PFSK-1 (cell line): ENCODE measurements at regions not wholly inside any gene's neighbourhood (a gene's known extent, or its start where the extent isn't known, plus 50 kb on each side); places are given as distances from the start of the nearest gene placed in this dataset.

Experiments
- POLR2AphosphoS5 ChIP-seq: IDR thresholded peaks from 2 replicates; pipeline ENCODE4 v1.6.1; 2012; ENCODE audit warnings: low read depth, mild to moderate bottlenecking, control low read depth, low read length, moderate library complexity
- SIN3A ChIP-seq: IDR thresholded peaks from 2 replicates; pipeline ENCODE4 v1.6.1; 2012; ENCODE audit warnings: mild to moderate bottlenecking, low read length, moderate library complexity, borderline replicate concordance; ENCODE audit not compliant: insufficient read depth
- TAF1 ChIP-seq: IDR thresholded peaks from 2 replicates; pipeline ENCODE4 v1.6.1; 2012; ENCODE audit warnings: low read length, control low read depth, borderline replicate concordance; ENCODE audit not compliant: insufficient read depth

- TF ChIP-seq POLR2AphosphoS5 (no peak), TAF1 (no peak), SIN3A (no peak)
These were observed 562.0 kb downstream of the ETNK1 start for GRCh38 chr12:23186950-23187349.
